Omental fat pad (tissue), 3 donors: ENCODE measurements at regions not wholly inside any gene's neighbourhood (a gene's known extent, or its start where the extent isn't known, plus 50 kb on each side); places are given as distances from the start of the nearest gene placed in this dataset.

Experiments
- ATAC-seq: fragments of 150-250 bp; one replicate; pipeline ENCODE4 v1.9.1; 2016; ENCODE audit warnings: mild to moderate bottlenecking, moderate library complexity; ENCODE audit not compliant: low FRiP score
- DNase-seq: peaks from one replicate; pipeline ENCODE4 v3.0.0-alpha.2; 2019; ENCODE audit warnings: low spot score
- TF ChIP-seq, protein P1 (sequence below), 3 donors: fragments of 450-650 bp; IDR thresholded peaks; one replicate each; pipeline ENCODE4 v1.5.1; 2016 to 2017; ENCODE audit warnings: antibody characterized with exemption in 3 of 3, mild to moderate bottlenecking in 3 of 3, moderate library complexity in 2 of 3

DNA sequence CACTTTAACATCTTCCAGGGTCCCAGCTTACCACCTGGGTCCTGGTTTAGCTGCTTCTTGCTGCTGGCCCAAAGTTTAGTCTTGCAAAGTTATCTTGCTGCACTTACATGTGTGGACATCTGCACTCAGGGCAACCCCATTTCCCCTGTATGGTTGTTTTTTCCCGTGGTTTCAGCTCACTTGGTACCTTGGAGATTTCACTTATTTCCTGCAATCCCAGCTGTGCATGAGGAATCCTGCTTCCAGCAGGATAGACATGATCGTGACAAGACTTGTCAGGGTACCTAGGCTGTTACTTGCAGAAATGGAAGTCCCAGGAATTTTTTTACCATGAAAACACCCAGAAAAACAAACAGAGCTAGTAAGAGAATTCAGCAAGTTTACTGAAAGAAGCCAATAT lies 95.9 kb upstream of the LEP start:
- DNase-seq (no peak), ATAC-seq (no peak)
- TF ChIP-seq, protein P1, sequence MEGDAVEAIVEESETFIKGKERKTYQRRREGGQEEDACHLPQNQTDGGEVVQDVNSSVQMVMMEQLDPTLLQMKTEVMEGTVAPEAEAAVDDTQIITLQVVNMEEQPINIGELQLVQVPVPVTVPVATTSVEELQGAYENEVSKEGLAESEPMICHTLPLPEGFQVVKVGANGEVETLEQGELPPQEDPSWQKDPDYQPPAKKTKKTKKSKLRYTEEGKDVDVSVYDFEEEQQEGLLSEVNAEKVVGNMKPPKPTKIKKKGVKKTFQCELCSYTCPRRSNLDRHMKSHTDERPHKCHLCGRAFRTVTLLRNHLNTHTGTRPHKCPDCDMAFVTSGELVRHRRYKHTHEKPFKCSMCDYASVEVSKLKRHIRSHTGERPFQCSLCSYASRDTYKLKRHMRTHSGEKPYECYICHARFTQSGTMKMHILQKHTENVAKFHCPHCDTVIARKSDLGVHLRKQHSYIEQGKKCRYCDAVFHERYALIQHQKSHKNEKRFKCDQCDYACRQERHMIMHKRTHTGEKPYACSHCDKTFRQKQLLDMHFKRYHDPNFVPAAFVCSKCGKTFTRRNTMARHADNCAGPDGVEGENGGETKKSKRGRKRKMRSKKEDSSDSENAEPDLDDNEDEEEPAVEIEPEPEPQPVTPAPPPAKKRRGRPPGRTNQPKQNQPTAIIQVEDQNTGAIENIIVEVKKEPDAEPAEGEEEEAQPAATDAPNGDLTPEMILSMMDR (IDR thresholded peaks at IDR 0.05) = no peak

DNA sequence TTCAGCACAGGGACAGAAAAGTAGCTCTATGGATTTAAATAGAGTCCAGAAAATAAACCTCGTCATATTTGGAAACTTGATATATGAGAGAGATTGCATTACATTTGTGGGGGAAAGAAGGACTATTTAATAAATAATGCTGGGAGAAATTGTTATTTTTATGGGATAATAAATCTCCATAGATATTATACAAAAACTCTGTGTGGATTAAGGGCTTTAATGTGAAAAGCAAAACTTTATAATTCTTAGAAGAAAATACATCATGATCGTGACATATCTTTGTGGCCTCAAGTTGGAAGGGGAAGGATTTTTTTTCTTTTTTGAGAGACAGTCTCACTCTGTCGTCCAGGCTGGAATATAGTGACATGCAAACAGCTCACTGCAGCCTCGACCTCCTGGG lies 95.0 kb upstream of the LEP start:
- no peak for ATAC-seq
- no peak for DNase-seq
- TF ChIP-seq, protein P1 (IDR thresholded peaks at IDR 0.05) = no peak

DNA sequence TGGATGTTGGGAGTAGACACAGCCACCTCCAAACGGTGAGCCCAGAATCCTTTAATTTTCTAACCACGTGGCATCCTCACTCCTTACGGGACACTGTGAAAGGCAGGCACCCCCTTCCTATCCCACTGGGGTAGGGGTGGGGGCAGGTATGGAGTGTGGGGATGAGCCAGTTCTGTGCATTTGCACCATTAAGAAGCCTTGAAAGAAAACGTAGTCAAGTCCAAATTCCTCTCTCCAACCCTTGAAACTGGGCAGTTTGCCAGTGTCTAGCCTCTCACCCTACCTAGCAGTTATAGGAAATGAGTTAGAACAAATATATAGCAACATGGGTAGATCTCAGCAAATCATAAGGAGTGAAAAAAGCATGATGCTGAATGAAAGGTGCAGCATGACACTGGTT lies 92.4 kb upstream of the LEP start:
- TF ChIP-seq, protein P1 (IDR thresholded peaks at IDR 0.05) = no peak
- ATAC-seq (no peak), DNase-seq (no peak)

DNA sequence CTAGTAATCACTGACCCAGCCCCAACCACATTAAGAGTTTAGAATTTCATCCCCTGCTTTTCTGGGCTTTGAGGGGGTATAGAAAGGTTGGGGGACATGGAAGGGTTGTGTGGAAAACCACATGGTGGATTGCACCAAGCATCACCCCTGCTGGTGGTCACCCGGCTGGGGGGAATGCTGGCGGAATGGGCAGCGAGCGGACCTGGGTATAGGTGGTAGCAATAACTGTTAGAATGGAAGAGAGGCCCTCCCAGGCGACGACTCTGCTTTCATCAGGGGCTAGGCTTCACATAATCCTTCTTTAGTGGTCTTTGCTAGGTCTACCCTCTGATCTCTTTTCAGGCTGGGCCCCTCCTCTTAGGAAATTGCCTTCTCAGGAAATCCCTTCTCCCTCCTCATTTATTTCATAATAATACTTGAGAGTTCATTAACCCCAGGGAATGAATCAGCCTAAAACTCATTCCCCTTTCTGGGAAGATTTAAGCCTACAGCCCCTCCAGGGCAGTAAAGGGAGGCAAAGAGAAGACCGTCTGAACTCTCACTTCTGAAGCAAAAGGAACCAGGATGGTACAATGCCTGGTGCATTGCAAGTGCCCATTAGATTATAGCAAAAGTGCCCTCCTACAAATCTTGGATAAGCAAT lies 90.7 kb upstream of the LEP start:
- ATAC-seq = no peak

DNA sequence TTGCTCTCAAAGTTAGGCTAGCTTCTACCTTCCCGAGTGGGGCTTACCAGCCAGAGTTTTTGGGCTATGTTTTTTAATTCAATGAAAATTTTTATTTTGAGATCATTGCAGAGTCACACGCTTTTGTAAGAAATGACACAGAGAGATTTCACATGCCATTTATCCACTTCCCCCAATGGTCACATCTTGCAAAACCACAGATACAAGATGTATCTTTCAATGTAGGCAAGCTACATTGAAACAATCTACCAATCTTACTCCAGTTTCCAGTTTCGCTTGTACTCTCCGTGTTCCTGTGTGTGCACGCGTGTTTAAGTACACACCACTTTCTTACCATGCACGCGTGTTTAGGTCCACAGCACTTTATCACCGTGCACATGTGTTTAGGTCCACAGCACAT lies 89.4 kb upstream of the LEP start:
- TF ChIP-seq, protein P1 (IDR thresholded peaks at IDR 0.05) = no peak
- ATAC-seq (no peak), DNase-seq (no peak)

More for the DNA sequence above, 90.7 kb upstream of the LEP start:
- no peak for DNase-seq
- TF ChIP-seq, protein P1 (IDR thresholded peaks at IDR 0.05) = no peak

DNA sequence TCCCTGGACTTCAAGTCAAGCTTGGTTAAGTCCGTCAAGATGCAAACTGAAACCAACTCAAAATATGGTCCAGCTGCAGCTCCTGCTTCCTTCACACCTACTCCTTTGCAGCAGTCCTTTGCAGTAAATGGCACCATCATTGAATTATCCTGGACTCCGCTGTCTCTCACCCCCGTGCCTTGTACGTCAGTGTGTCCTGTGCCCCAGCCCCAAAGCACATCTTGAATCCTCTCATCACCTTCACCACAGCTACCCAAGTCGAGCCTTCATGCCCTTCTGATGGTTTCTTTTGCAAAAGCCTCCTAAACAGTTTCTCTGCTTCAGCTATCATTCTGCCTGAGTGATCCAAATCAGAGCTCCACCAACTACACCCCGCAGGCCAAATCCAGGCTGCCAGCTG lies 88.4 kb upstream of the LEP start:
- DNase-seq (no peak), ATAC-seq (no peak)
- TF ChIP-seq, protein P1 (IDR thresholded peaks at IDR 0.05) = no peak

DNA sequence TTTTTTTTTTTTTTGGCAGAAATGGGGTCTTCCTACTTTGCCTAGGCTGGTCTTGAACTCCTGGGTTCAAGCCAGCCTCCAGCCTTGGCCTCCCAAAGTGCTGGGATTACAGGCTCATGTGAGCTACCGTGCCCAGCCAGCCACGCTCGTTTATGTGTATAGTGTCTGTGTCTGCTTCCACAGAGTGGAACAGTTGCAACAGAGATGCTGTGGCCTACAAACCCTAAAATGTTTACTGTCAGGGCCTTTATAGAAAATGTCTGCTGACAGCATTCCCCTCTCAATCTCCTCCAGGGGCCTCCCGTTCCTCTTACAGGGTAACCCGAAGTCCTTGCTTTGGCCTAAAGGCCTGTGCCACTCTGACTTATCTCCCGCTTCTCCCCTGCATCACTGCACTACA lies 87.6 kb upstream of the LEP start:
- DNase-seq = no peak
- ATAC-seq = no peak
- TF ChIP-seq, protein P1 (IDR thresholded peaks at IDR 0.05) = no peak
